Neural crest cell (in vitro differentiated cells): ENCODE measurements at regions not wholly inside any gene's neighbourhood (a gene's known extent, or its start where the extent isn't known, plus 50 kb on each side); places are given as distances from the start of the nearest gene placed in this dataset.
A peak's percentile ranks its signal among the peaks of the same experiment; 100 is the strongest.

Experiments used
- DNase-seq: peaks from one replicate; pipeline ENCODE4 v3.0.0; 2021; ENCODE audit warnings: low read depth, mixed read lengths, low spot score
- H3K27ac Mint-ChIP-seq: one replicate; pipeline ENCODE4 v1.8.0; 2021; ENCODE audit warnings: mild to moderate bottlenecking, mixed read lengths; ENCODE audit not compliant: unreplicated experiment
- H3K27me3 Mint-ChIP-seq: 2 replicates; pipeline ENCODE4 v1.8.0; 2021; ENCODE audit warnings: low read depth, mild to moderate bottlenecking, mixed read lengths
- H3K36me3 Mint-ChIP-seq: 2 replicates; pipeline ENCODE4 v1.8.0; 2021; ENCODE audit warnings: low read depth, mild to moderate bottlenecking, mixed read lengths
- H3K4me1 Mint-ChIP-seq: 2 replicates; pipeline ENCODE4 v1.8.0; 2021; ENCODE audit warnings: mixed read lengths
- H3K4me3 Mint-ChIP-seq: one replicate; pipeline ENCODE4 v1.8.0; 2021; ENCODE audit warnings: mild to moderate bottlenecking, mixed read lengths
- H3K9me3 Mint-ChIP-seq: 2 replicates; pipeline ENCODE4 v1.8.0; 2021; ENCODE audit warnings: mixed read lengths
- CTCF ChIP-seq: fragments of 200-600 bp; sonication (generic); conservative IDR thresholded peaks from 2 replicates; pipeline ENCODE4 v1.5.0; 2021; ENCODE audit warnings: antibody characterized with exemption, mild to moderate bottlenecking

DNA sequence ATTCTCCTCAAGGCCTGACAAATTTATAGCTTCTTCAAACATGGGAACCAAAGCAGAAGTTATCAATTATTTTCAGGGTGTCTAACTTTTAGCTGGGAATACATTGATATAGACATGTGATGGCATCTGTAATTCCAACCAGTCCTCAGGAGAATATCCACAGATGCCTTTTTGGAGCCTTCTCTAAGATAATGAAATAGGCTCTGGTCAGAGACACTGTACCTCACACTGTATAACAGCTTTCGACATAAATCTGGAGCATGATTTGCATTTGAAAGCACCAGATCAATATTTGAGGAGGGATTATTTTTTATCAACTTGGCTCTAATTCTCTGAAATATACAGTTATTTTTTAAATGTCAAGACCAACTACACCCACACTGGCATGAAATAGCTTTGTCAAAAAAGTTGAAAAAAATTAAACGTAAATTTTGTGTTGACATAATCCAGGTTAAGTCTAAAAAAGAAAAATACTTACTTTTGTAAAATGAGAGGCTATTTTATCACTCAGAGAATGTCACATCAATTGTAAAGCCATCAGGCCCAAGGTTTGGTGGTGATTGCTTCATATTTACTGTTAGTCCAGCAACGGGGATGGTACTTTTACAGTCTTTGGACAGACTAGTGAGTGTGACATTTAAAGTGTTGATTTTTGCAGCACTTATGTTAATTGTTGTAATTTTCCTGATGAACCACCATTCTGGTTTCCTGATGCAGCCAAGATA is 177.0 kb upstream of the SP8 start:
- H3K27ac Mint-ChIP-seq, result no peak overlapping the region
- peaks cover 13% of the 10 kb centered on the region for H3K4me1 Mint-ChIP-seq
- no peak for TF ChIP-seq CTCF
- H3K9me3 Mint-ChIP-seq, result no peaks in the 10 kb centered on the region
- no peak overlapping the region for H3K4me3 Mint-ChIP-seq
- H3K27me3 Mint-ChIP-seq, result no peaks in the 10 kb centered on the region
- DNase-seq, result no peak
- no peaks in the 10 kb centered on the region for H3K36me3 Mint-ChIP-seq

DNA sequence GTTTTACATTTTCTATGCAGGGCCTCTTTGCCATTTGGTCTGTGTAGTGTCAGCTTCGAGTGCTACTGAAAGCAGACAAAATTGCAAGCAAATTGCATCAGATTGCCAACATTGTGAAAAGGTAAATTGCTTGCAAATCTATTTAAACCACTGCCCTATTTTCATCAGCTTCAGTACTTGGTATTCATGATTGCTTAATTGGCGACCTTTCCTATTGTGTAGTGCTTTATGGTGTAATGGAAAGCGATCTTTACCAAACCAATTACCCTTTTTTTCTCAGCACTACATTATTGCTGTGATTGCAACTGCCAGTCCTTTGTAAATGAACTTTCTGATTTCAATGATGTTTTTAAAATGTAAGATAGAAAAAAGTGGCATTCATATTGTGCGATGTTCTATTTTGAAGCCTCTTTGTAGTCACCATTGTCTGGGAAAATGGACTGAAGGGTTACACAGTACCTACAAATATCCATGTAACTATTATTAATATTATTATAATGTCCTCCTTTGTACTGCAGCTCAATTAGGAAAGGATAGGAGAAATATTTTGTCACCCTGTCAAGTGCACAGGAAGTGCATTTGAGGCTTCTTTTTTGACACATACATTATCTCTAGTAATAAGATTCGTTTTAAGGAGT is 177.7 kb upstream of the SP8 start:
- Mint-ChIP-seq H3K9me3 (no peaks in the 10 kb centered on the region), H3K27ac (no peak overlapping the region), H3K36me3 (no peaks in the 10 kb centered on the region), H3K4me3 (no peak overlapping the region), H3K4me1 (peaks cover 13% of the 10 kb centered on the region), H3K27me3 (no peaks in the 10 kb centered on the region)
- DNase-seq, result no peak
- TF ChIP-seq CTCF, result no peak

DNA sequence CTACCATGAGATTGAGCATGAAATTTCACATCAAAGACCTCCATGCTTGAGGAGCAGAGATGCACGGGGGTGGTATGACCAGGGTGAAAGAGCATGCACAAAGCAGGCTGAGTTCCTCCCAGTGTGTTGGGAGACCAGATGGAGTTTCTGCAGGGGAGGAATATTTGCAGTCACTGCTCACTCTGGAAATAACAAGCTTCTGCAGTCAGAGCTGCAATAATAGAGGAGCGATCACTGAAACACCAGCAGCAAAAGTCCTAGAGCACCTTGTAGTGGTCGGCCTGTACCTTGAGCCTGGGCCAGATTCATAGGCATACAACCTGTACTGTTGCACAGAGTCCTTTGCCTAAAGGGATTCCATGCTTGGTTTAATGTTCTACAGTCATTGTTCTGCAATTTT is 184.5 kb upstream of the SP8 start:
- Mint-ChIP-seq H3K4me1 (no peaks in the 10 kb centered on the region), H3K27ac (no peak overlapping the region), H3K4me3 (no peak overlapping the region), H3K27me3 (no peaks in the 10 kb centered on the region), H3K36me3 (no peaks in the 10 kb centered on the region), H3K9me3 (no peaks in the 10 kb centered on the region)
- no peak for DNase-seq
- TF ChIP-seq CTCF, result no peak

GRCh38 chr7:20980232-20980631 is 193.5 kb upstream of the SP8 start:
- H3K36me3 Mint-ChIP-seq, result no peaks in the 10 kb centered on the region
- no peak for TF ChIP-seq CTCF
- H3K4me3 Mint-ChIP-seq, result no peak overlapping the region
- no peak for DNase-seq
- H3K4me1 Mint-ChIP-seq, result peaks cover 10% of the 10 kb centered on the region
- H3K9me3 Mint-ChIP-seq, result no peaks in the 10 kb centered on the region
- no peaks in the 10 kb centered on the region for H3K27me3 Mint-ChIP-seq
- peak overlapping the region; percentile 20 for H3K27ac Mint-ChIP-seq

GRCh38 chr7:20980668-20981264 is 194.1 kb upstream of the SP8 start:
- Mint-ChIP-seq H3K36me3 (no peaks in the 10 kb centered on the region), H3K27ac (no peak overlapping the region), H3K4me3 (no peak overlapping the region), H3K9me3 (no peaks in the 10 kb centered on the region), H3K4me1 (peaks cover 10% of the 10 kb centered on the region), H3K27me3 (no peaks in the 10 kb centered on the region)
- no peak for DNase-seq
- TF ChIP-seq CTCF, result no peak
